ENCODE measurements at regions not wholly inside any gene's neighbourhood (a gene's known extent, or its start where the extent isn't known, plus 50 kb on each side); places are given as distances from the start of the nearest gene placed in this dataset.

DNA sequence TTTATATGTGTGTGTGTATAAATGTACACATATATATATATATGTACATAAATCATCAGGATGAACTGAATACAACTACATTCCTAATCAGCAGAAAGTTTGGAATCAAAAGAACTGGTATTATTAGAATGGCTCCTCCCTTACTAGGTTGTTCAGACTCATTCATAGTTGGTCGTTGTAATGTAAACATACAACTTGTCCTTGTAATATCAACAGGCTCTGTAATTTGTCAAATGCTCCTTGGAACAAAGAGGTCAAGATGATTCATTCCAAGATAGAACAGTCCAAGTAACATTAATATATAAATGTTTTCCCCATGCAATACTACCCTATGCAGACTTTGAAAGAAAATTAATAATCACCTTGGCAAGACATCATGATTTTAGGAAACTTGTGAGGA, 351.4 kb upstream of the SMIM31 start:
- no peak for DNase-seq (ENCODE audit: low spot score)

DNA sequence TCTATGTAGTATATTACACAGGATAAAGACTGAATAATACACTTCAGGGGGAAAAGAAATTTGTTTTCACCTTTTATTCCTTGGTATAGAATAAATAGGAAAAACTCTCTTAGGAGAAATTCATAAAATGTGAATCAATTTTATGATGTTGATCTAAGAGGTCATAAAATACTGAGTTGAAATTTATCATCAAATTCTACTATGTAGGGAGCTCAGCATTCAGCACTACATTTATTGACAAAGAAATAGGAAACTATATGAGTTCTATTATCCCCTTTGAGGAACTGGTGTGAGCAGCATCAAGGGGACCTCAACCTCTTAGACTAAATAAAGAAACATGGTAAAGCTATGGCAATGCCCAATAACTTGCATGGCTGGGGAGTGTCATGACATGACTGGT, 348.2 kb upstream of the SMIM31 start:
- no peak for DNase-seq (ENCODE audit: low spot score)

DNA sequence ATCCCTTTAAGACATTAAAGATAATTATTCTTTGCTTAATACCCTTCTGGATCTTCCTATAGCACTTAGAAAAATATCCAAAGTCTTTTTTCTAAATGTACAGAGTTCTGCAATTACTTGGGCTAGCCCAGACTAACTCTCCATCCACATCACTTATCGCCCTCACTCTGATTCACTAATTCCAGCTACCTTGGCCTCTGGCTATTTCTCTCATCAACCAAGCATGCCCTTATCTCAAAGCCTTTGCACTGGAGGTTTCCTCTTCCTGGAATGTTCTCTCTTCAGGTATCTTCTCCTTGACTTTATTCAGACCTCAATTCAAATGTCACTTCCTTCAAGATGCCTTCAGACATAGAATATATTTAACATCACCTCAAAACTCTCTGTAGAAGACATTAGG, 345.1 kb upstream of the SMIM31 start:
- no peak for DNase-seq (ENCODE audit: low spot score)

DNA sequence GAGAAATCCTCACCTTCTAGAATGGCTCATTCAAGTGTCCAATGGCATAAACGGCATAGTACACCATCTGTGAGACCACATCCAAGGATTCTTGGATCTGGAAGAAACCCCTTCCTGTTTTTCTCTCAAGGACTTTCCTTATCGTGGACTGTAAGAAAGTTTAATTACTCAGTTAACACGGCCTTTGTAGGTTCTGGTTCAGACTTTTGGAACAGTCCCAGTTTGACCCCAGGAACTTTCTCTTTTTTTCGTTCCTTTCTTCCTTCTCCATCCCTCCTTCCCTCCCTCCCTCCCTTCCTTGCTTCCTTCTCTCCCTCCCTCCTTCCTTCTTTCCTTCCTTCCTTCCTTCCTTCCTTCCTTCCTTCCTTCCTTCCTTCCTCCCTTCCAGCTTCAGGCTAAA, 343.5 kb upstream of the SMIM31 start:
- no peak for DNase-seq (ENCODE audit: low spot score)

DNA sequence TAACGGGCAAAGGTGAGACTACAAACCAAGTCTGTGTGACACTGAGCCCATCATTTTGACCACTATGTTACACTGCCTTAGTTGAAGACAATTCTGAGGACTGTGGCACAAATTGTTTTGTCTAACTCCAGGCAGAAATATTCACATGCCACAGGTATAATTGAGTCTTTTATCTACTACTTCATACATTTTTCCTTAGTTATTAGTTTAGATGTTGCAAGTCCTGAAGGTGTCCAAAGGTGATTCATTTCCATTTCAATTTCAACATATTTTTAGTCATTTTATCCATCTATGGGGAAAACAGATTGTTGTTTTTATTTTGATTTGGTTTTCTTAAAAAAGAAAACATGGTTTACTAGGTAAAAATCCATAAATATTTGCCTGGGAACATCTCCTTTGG, 341.7 kb upstream of the SMIM31 start:
- no peak for DNase-seq (ENCODE audit: low spot score)

DNA sequence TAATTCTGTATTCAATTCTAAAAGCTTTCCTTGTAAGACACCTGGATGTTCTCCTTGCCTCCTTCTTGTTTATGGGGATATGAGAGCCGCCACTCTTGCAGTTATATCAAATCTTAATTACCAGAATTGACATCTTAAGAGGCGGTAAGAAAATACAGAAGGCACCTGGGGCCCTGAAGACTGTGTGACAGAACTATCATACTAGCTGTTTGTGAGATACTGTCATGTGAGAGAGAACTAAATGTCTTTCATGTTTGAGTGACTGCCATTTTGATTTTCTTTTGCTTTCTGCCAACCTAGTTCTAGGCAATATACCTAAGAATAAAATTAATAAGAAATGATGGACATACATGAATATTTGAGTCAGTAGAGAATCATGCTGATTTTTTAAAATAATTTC, 340.2 kb upstream of the SMIM31 start:
- no peak for DNase-seq (ENCODE audit: low spot score)

DNA sequence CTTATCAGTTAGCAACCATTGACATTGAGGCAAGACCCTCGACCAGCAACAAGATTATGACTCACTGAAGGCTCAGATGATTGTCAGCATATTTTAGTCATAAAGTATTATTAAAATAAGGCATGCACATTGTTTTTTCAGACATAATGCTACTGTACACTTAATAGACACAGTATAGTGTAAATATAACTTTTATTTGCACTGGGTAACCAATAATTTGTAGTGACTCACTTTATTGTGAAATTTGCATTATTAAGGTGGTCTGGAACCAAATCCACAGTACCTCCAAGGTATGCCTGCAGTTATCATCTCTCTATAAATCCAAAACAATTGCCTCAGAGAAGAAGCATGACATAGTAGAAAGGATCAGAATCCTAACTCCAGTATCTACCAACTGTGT, 330.1 kb upstream of the SMIM31 start:
- no peak for DNase-seq (ENCODE audit: low spot score)

DNA sequence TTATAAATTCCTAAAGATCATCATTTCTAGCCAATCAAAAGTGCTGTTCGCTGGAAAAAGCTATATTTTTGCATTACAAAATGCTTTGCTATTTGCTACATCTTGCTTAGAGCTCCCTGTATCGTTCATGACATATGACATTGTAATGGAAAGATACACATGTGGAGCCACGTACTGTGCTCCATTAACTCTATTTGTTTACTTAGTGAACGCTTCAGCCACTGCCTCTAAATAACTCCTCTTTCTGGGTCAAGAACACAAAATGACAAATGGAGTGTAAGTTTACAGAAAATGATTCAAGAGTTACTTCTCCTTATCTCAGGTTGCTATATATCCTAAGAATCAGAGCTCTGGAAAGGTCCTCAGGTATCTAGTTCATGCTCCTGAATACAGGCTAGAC, 329.1 kb upstream of the SMIM31 start:
- DNase-seq (ENCODE audit: low spot score) = no peak

DNA sequence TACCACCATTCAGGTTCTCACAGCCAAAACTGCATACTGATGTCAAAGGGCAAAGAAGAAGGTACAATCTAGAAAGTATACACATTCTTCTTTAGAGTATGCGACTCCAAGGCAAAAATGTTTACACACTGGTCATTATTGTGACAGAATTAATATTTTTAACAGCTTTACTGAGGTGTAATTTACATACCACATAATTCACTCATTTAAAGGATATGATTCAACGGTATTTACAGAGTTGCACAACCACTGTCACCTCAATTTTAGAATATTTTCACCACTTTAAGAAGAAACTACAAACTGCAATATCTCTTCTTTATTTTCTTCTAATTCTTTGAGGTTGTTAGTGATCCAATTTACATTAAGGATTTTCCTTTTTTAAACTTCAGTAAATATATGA, 325.4 kb upstream of the SMIM31 start:
- no peak for DNase-seq (ENCODE audit: low spot score)

DNA sequence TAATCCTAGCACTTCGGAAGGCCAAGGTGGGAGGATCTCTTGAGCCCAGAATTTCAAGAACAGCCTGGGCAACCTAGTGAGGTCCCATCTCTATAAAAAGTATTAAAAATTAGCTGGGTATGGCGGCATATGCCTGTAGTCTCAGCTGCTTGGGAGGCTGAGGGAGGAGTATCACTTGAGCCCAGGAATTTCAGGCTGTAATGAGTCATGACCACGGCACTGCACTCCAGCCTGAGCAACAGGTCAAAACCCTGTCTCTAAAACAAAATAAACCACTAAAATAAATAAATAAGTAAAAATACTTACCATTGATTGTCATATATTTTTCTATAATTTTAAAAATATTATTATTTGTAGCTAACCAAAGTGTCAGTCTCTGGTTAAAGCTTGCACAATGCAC, 315.6 kb upstream of the SMIM31 start:
- no peak for DNase-seq (ENCODE audit: low spot score)

DNA sequence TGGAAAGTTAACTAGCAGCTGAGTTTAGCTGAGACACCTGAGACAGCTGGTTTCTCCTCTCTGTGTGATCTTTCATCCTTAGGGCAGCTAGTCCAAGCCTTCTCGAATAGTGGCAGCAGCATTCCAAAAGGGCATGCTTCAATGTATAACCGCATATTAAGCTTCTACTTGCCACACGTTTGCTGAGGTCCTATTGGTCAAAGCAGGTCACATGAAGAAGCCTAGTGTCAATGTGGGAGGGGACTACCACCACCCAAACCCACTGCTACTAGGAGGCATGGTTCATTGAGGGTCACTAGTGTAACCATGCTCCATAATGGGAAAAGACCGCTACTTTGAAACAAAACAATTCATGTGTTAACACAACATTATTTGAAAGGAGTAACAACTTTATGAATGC, 314.9 kb upstream of the SMIM31 start:
- DNase-seq (ENCODE audit: low spot score) = no peak

DNA sequence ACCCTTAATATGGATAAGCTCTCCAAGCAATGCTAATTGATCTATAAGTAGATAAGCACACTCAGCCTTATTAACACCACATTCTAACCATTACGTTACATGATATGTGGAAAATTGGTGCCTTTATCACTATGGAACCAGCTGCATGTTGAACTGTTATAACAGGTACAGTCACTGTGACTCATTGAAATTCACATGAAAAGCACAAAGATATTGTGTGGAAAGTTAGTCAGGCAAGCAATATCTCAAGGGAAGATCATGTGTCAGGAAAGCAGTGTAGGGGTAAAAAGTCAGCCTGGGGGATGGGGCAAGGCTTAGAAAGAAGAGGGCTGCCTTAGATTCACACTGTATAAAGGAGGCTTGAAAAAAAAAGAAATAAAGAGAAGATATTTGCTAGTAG, 313.7 kb upstream of the SMIM31 start:
- no peak for DNase-seq (ENCODE audit: low spot score)

DNA sequence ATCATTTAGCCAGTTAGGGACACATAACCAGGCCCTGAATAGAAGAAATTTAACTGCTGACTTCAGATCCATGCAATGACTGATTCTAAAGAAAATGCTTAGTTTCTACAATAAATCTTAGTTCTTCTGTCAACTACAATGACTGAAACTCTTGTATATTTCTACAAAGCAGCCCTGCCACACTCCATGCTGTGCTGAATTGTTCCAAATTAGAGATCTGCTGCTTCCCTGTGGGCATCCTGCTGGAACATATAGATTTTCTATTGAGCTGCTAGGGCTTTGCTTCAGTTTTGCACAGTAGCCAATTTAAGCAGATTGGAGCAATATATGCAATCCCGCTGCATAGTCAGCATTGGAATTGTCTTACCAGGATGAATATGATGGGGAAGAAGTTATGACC, 312.8 kb upstream of the SMIM31 start:
- no peak for DNase-seq (ENCODE audit: low spot score)

DNA sequence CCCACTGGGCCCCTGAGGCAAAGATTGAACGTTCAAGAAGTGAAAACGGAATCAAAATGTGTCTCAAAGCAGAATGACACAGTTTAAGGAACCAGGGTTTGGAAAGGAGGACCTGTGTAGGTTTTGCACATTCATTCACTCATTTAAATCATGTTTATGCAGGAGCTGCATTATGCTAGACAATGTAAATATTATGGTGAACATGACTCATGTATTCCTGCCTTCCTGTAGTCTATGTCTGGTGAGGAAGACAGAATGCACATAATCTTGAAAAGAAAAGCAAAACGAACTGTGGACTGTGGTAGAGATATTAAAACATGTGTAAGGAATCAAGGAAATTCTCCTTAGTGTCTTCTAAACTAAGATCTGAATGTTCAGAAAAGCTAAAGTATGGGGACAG, 311.8 kb upstream of the SMIM31 start:
- no peak for DNase-seq (ENCODE audit: low spot score)

DNA sequence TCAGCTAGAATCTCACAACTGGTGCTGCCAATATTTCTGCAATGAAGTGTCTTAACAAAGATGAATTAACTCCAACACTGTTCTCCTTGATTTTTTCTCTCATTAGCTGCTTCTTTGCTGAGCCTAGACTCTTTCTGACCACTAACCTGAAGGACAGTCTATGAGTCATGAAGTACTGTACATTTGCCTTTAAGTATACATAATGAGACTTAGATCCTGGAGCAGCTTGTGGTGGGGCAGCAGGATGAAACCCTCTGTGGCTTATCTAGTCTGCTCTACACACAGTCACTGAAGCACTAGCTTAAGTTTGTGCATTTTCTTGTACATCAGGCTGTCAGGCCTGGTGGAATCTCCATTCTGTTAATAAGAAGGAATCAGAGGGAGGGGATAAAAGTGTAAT, 307.4 kb upstream of the SMIM31 start:
- no peak for DNase-seq (ENCODE audit: low spot score)

DNA sequence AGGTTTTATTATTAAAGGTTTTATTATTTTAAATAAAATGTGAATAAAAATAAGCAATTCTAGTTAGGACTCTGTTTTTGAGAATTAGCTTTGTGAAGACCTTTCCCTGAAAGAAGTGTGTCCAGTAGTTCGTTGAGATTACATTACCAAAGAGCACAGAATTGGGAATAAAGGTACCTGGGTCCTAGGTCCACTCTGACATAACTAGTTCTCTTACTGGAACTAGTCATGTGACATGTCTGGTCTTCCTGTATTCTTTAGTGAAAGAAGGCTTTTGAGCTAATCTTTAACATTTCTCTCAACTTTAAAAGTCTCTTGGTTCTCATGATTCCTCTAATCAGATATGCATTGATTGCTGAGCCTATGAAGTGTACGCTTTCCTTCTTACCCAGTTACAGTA, 292.0 kb upstream of the SMIM31 start:
- DNase-seq (ENCODE audit: low spot score) = no peak

DNA sequence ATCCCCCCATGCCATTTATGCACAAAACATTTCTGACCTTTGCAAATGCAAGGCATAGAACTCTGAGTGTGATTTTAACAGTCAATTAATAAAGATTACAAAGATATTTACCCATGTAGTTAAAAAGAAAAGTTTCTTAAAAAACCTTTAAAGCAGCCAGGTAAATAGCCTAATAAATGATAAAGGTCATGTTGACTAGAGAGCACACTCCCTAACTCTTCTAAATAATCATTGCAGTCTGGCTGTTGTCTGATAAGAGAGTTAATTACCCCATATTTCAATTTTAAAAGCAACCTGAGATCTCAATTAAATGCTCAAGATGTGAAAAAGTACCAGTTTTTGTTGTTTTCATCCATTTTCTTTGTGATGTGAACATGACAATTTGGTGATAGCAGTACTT, 291.5 kb upstream of the SMIM31 start:
- no peak for DNase-seq (ENCODE audit: low spot score)

DNA sequence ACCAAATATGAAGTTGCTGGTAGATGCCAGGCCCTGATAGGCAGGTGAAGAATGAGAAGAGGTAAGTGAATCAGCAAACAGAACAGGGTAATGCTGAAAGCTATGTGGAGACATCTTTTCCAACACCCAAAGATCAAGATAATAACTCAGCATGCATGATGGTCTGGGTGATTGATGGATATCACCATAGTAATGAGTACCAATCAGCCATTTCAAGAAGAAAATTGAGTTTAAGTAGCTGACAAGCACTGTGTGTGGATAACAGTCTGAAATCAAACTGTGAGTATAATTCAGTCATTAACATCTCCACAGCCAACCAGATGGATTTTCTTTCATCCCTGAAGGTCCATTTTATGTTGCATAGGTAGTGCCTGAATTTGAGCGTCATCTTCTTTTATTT, 289.6 kb upstream of the SMIM31 start:
- DNase-seq (ENCODE audit: low spot score) = no peak

DNA sequence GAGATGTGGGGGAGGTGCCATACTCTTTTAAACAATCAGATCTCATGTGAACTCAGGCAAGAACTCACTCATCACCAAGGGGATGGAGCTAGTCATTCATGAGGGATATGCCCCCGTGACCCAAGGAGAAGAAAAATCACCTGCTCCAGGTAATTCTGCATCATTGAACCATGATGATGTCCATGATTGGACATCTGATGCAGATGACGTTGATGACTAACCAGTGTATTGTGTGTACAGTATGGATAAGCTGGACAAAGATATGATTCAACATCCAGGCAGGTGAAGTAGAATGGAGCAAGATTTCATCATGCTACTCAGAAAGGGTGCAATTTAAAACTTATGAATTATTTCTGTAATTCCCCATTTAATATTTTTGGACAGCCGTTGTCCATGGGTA, 286.4 kb upstream of the SMIM31 start:
- DNase-seq (ENCODE audit: low spot score) = no peak

DNA sequence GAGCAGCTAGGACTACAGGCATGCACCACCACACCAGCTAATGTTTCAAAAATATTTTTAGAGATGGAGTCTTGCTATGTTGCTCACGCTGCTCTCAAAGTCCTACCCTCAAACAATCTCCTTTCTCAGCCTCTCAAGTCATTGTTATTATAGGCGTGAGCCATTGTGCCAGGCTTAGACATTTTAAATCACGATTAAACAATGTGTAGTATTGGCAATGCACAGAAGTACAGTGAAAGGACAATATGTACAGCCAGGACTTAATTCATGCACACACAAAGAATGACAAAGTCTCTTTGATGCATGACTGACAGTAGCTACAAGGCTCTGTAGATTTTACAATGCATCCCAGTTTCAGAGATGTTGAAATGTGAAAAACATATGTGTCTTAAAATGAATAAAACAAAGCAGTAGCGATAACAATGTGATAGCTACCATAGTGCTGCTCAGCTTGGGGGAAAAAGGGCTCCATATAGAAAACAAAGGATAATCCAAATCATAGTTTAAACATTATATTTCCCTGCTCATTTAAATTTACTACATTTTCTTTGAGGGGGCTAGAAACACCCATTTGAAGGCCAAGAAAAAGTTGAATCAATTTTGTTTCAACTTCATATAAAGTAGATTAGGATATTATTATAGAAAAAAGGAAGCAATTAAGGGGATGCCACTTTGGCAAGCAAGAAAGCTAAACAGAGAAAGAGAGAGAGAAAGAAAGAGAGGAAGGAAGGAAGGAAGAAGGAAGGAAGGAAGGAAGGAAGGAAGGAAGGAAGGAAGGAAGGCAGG, 272.4 kb upstream of the SMIM31 start:
- no peak for DNase-seq (ENCODE audit: low spot score)

DNA sequence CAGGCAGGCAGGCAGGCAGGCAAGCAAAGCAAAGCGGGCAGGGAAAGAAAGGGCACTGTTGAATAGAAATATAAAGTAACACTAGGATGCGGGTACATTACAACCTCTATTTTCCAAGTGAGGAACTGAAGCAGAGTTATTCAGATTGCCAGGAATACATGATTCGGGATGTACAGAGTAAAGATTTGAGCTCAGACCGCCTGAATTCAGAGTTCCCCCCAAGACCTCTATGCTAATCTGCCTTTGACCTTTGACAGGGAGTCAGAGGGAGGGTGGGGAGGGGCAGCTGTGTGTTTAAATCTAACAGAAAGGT, 271.9 kb upstream of the SMIM31 start:
- DNase-seq (ENCODE audit: low spot score) = no peak

DNA sequence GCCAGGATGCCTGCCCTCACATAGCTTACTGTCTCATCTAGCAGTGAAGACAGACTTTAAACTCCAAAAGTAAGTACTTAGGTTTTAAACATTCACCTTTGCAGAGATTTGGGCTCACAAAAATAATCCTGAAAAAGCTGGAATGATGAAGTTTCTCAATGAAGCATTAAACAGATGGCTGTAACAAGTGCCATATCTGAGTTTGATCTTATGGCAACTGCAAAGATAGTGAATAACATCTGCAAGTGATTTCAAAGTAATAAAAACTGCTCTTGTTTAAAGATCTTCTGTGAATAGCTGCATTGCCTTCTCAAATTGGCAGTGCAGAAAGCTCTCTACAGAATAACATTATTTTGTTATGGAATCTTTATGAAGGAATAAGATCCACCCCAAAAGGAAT, 271.2 kb upstream of the SMIM31 start:
- DNase-seq (ENCODE audit: low spot score) = no peak

DNA sequence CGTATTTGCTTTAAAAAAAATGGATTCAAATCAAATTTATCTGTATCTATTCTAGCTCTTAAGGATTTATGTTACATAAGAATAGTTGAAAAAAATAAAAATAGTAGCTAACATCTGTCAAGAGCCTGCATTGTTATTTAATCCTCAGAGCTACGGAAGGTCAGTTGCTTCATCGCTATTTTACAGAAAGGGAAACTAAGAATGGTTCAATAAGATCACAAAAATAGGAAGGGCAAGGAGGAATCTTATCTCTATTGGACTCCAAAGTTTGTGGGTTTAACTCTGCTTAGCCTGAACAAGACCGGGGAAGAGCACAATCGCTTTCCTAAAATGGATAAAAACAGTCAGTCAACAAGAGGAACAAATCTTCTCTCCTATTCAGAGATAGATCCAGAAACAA, 270.2 kb upstream of the SMIM31 start:
- no peak for DNase-seq (ENCODE audit: low spot score)

DNA sequence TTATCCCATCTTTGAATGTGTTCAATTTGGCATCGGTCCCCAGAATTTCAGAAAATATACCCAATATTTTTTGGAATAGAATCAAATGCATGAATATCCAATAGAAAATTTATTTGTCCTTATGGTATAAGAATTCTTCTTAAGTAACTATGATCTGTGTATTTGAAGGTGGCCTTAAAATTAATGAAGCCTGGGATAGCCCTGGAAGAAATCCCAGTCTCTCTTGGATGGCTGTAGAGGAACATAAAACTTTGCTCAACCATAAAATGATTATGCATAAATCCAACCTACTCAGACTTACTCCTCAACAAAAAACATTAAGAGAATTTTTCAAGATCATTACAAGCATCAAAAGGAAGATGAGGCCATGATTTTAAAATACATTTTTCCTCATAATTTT, 269.4 kb upstream of the SMIM31 start:
- no peak for DNase-seq (ENCODE audit: low spot score)

DNA sequence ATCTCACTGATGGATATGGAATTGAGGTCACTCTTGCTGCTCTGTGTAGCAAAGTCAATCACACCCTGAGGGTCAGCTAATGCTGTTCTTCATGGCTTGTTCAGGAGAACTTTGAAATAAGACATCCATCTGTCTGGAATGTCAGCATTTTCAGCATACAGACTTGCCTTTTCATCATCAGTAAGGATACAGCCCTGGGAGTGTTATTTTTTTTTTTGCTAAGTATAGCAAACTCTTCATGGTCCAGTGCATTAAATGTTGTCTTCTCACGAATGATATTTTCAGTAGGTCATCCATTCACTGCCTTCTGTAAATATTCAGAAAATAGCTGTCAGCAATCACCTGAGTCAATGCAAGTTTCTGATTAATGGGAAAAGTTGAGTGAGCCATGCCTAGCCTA, 268.8 kb upstream of the SMIM31 start:
- DNase-seq (ENCODE audit: low spot score) = no peak
